BE2C (cell line): ENCODE measurements at regions not wholly inside any gene's neighbourhood (a gene's known extent, or its start where the extent isn't known, plus 50 kb on each side); places are given as distances from the start of the nearest gene placed in this dataset.

ENCODE experiments used
- DNase-seq: peaks from one replicate; pipeline ENCODE4 v3.0.0-alpha.2; 2020
- H3K27me3 ChIP-seq: fragments of 250-450 bp; sonication (Bioruptor Pico); 2 replicates; pipeline ENCODE4 v1.5.1; 2020; ENCODE audit warnings: mild to moderate bottlenecking
- H3K36me3 ChIP-seq: fragments of 250-450 bp; sonication (Bioruptor Pico); 2 replicates; pipeline ENCODE4 v1.5.1; 2020; ENCODE audit warnings: mild to moderate bottlenecking
- H3K4me1 ChIP-seq: fragments of 250-450 bp; sonication (Bioruptor Pico); 2 replicates; pipeline ENCODE4 v1.5.1; 2020
- H3K4me3 ChIP-seq: 2 replicates; pipeline ENCODE4 v1.5.1; 2011; ENCODE audit warnings: low read depth, low read length
- H3K9me3 ChIP-seq: fragments of 250-450 bp; sonication (Bioruptor Pico); 2 replicates; pipeline ENCODE4 v1.5.1; 2020
- CTCF ChIP-seq: IDR thresholded peaks from 2 replicates; pipeline ENCODE4 v1.5.1; 2012; ENCODE audit warnings: mild to moderate bottlenecking, low read depth, low read length

- Histone ChIP-seq H3K4me3 (no peak overlapping the region), H3K27me3 (no peaks in the 10 kb centered on the region; the same call in 1 of the 2 replicates), H3K9me3 (no peaks in the 10 kb centered on the region), H3K4me1 (no peaks in the 10 kb centered on the region), H3K36me3 (no peaks in the 10 kb centered on the region)
- DNase-seq, result no peak
- no peak for TF ChIP-seq CTCF
These were observed 411.1 kb downstream of the ACTL7B start for GRCh38 chr9:108444400-108445358.

GRCh38 chr9:108443741-108444140 lies 412.0 kb downstream of the ACTL7B start:
- TF ChIP-seq CTCF, result no peak
- Histone ChIP-seq H3K27me3 (no peaks in the 10 kb centered on the region; the same call in 1 of the 2 replicates), H3K9me3 (no peaks in the 10 kb centered on the region), H3K36me3 (no peaks in the 10 kb centered on the region), H3K4me1 (no peaks in the 10 kb centered on the region), H3K4me3 (no peak overlapping the region)
- no peak for DNase-seq

GRCh38 chr9:108443019-108443633 lies 412.7 kb downstream of the ACTL7B start:
- DNase-seq, result no peak
- Histone ChIP-seq H3K9me3 (no peaks in the 10 kb centered on the region; the same call in 1 of the 2 replicates), H3K4me3 (no peak overlapping the region), H3K4me1 (no peaks in the 10 kb centered on the region), H3K36me3 (no peaks in the 10 kb centered on the region), H3K27me3 (no peaks in the 10 kb centered on the region; the same call in 1 of the 2 replicates)
- no peak for TF ChIP-seq CTCF

- Histone ChIP-seq H3K4me1 (no peaks in the 10 kb centered on the region), H3K4me3 (no peak overlapping the region), H3K27me3 (no peaks in the 10 kb centered on the region; the same call in 1 of the 2 replicates), H3K36me3 (no peaks in the 10 kb centered on the region), H3K9me3 (no peaks in the 10 kb centered on the region; the same call in 1 of the 2 replicates)
- DNase-seq, result no peak
- no peak for TF ChIP-seq CTCF
These were observed 413.2 kb downstream of the ACTL7B start for GRCh38 chr9:108442627-108443018.

GRCh38 chr9:108441726-108442125 lies 414.1 kb downstream of the ACTL7B start:
- TF ChIP-seq CTCF, result no peak
- Histone ChIP-seq H3K27me3 (no peaks in the 10 kb centered on the region; the same call in 1 of the 2 replicates), H3K4me3 (no peak overlapping the region), H3K36me3 (no peaks in the 10 kb centered on the region), H3K9me3 (no peaks in the 10 kb centered on the region; the same call in 1 of the 2 replicates), H3K4me1 (no peaks in the 10 kb centered on the region)
- DNase-seq, result no peak

- no peak for DNase-seq
- H3K9me3 ChIP-seq, result no peaks in the 10 kb centered on the region; the same call in 1 of the 2 replicates
- H3K27me3 ChIP-seq, result peaks cover under 1% of the 10 kb centered on the region; the same call in 1 of the 2 replicates
- no peaks in the 10 kb centered on the region for H3K4me1 ChIP-seq
- no peak for TF ChIP-seq CTCF
- H3K4me3 ChIP-seq, result no peak overlapping the region
- no peaks in the 10 kb centered on the region for H3K36me3 ChIP-seq
These were observed 414.5 kb downstream of the ACTL7B start for GRCh38 chr9:108441251-108441650.
